ENCODE measurements at regions not wholly inside any gene's neighbourhood (a gene's known extent, or its start where the extent isn't known, plus 50 kb on each side); places are given as distances from the start of the nearest gene placed in this dataset.

DNA sequence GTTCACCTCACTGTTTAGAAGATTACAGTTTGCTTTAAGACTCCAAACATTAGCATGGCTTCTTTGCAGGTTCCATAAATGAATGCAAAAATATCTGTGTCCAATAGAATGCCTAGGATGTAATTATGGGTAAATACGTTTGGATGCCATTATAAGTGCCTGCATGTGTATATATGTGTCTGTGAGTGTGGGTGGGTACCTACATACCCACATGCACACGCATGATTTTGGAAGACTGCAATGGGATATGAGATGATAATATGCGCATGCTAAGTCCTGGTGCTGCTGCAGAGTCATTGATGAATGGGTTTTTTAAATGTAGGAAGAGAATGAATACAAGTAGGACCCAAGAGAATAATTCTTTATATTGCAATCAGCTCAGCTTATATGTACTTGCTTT, 406.4 kb downstream of the ZSWIM6 start:
- Histone ChIP-seq H3K9me3 (ENCODE audit: low read depth) (no peaks in the 10 kb centered on the region), H3K27me3 (no peaks in the 10 kb centered on the region), H3K27ac (no peak overlapping the region), H3K4me3 (no peak overlapping the region), H3K4me1 (ENCODE audit: low read depth) (no peaks in the 10 kb centered on the region), H3K36me3 (no peaks in the 10 kb centered on the region)
- DNase-seq (ENCODE audit: low read depth in 1 of 2, low spot score in 1 of 2) = no peak
- TF ChIP-seq, protein P1, sequence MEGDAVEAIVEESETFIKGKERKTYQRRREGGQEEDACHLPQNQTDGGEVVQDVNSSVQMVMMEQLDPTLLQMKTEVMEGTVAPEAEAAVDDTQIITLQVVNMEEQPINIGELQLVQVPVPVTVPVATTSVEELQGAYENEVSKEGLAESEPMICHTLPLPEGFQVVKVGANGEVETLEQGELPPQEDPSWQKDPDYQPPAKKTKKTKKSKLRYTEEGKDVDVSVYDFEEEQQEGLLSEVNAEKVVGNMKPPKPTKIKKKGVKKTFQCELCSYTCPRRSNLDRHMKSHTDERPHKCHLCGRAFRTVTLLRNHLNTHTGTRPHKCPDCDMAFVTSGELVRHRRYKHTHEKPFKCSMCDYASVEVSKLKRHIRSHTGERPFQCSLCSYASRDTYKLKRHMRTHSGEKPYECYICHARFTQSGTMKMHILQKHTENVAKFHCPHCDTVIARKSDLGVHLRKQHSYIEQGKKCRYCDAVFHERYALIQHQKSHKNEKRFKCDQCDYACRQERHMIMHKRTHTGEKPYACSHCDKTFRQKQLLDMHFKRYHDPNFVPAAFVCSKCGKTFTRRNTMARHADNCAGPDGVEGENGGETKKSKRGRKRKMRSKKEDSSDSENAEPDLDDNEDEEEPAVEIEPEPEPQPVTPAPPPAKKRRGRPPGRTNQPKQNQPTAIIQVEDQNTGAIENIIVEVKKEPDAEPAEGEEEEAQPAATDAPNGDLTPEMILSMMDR (IDR thresholded peaks at IDR 0.05; ENCODE audit: low read depth, low read length) = no peak

DNA sequence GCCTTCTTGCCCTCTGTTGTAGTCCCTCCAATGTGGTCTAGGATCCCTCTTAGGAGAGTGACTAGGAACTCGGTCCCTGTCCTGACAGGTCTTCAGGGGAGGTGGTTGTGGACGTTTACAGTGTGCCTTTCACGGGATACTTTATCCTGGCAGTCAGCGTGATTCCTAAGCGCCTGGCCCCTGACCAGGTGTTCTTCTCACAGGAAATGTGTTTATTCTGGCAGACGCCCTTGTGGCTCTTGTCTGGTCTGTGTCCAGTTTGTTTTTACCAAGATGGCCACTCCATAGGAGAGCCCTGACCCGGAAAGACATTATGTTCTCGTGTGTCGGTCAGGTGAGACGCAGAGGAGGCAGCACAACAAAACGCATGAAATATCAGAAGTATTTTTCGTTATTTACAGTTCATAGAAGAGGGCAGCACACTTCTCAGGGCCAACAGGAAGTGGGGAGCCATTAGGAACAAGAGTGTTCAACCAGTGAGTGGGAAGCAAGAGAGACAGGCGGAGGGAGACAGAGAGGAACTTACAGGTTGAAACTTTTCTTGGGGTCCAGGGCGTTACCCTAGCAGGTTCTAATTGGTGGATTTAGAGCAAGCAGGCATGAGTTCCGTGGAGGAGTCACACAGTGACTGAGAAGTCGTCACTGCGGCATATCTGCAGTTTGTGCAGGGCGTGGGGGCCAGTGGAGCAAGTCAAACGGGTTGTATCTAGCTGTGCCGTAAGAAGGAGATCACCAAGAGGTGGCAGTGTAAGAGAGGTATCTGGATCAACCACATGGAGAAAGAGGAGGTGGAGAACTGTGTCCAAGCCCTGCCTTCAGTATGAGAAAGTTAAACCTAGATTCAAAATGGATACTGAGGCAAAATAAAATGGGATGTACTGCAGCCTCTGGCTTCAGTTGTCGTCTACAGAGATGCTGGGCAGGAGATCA, 412.9 kb downstream of the ZSWIM6 start:
- Histone ChIP-seq H3K27ac (no peak overlapping the region), H3K36me3 (no peaks in the 10 kb centered on the region), H3K4me1 (ENCODE audit: low read depth) (no peaks in the 10 kb centered on the region), H3K27me3 (no peaks in the 10 kb centered on the region), H3K9me3 (ENCODE audit: low read depth) (no peaks in the 10 kb centered on the region), H3K4me3 (no peak overlapping the region)
- TF ChIP-seq, protein P1 (IDR thresholded peaks at IDR 0.05; ENCODE audit: low read depth, low read length) = no peak
- DNase-seq (ENCODE audit: low read depth in 1 of 2, low spot score in 1 of 2) = no peak

DNA sequence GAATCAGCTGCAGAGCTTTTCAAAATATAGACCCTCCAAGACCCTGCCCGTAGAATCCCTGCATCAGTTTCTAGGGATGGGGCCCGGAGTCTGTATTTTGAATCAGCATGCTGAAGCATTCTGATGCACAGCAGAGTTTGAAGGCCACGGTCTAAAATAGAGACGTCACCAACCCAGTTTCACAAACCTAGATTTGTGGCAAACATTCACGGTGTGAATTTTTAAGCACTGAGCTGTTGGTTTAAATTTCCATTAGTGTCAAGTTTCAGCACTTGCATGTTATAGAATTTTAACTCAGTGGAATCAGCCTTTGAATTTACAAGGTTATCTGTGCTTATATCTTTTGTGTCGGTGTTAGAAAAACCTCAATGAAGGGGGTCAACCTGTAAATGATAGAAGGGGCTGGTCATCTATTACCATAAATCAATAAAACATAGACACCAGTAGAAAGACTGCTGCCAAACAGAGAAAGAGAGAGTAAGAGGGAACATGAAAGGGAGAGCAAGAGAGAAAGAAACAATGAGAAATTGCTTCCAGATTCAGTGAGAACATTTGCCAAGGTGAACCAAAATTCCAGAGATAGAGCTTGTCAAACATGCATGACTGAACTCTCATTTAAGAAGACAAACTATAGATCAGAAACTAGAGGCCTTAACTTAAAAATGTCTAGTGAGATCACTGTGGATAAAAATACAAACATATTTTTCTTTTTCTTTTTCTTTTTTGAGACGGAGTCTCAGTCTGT, 414.9 kb downstream of the ZSWIM6 start:
- H3K36me3 ChIP-seq = no peaks in the 10 kb centered on the region
- no peaks in the 10 kb centered on the region for H3K4me1 ChIP-seq (ENCODE audit: low read depth)
- H3K27ac ChIP-seq = no peak overlapping the region
- H3K27me3 ChIP-seq = no peaks in the 10 kb centered on the region
- no peaks in the 10 kb centered on the region for H3K9me3 ChIP-seq (ENCODE audit: low read depth)
- TF ChIP-seq, protein P1 (IDR thresholded peaks at IDR 0.05; ENCODE audit: low read depth, low read length) = no peak
- no peak overlapping the region for H3K4me3 ChIP-seq
- DNase-seq (ENCODE audit: low read depth in 1 of 2, low spot score in 1 of 2) = no peak

DNA sequence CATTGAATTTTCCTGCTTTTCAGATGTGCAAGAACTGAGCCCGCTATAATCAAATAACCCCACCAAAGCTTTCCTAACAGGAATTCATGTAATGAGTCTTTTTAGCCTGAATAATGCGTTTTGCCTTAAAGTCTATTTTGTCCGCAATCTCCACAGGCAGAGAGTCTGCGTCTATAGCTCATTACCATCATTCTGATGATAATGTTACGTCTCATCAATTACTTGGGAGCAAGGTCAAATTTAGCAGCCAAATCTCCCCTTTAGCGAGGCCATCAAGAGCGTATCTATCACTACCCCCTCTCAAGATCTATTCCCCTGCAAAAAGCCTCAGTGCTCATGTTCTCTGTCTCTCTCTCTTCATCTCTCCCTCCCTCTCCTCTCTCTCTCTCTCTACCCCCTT, 416.1 kb downstream of the ZSWIM6 start:
- Histone ChIP-seq H3K27ac (no peak overlapping the region), H3K36me3 (no peaks in the 10 kb centered on the region), H3K4me3 (no peak overlapping the region), H3K4me1 (ENCODE audit: low read depth) (no peaks in the 10 kb centered on the region), H3K9me3 (ENCODE audit: low read depth) (no peaks in the 10 kb centered on the region), H3K27me3 (no peaks in the 10 kb centered on the region)
- TF ChIP-seq, protein P1 (IDR thresholded peaks at IDR 0.05; ENCODE audit: low read depth, low read length) = no peak
- DNase-seq (ENCODE audit: low read depth in 1 of 2, low spot score in 1 of 2) = no peak

DNA sequence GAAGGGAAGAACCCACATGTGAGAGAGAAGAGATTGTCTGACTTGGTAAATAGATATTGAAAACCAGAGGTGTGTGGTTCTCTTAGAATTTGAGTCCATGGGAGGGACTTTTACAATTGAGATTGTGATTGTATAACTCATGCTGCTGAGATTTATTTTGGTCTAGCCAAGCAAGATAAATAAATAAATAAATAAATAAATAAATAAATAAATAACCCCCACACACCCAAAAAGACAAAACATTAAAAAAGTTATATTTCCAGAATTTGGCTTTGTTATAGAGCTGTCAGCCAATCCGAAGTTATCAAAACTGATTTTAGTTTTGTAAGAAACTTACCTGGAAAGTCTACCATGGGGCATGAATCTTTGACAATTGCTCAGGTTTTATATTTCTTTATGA, 416.6 kb downstream of the ZSWIM6 start:
- no peak overlapping the region for H3K27ac ChIP-seq
- H3K4me1 ChIP-seq (ENCODE audit: low read depth) = no peaks in the 10 kb centered on the region
- H3K36me3 ChIP-seq = no peaks in the 10 kb centered on the region
- no peaks in the 10 kb centered on the region for H3K9me3 ChIP-seq (ENCODE audit: low read depth)
- DNase-seq (ENCODE audit: low read depth in 1 of 2, low spot score in 1 of 2) = no peak
- TF ChIP-seq, protein P1 (IDR thresholded peaks at IDR 0.05; ENCODE audit: low read depth, low read length) = no peak
- H3K27me3 ChIP-seq = no peaks in the 10 kb centered on the region
- H3K4me3 ChIP-seq = no peak overlapping the region

Measured in cardiac muscle cell (in vitro differentiated cells and primary cell).